CD1c-positive myeloid dendritic cell (primary cell): ENCODE measurements at regions not wholly inside any gene's neighbourhood (a gene's known extent, or its start where the extent isn't known, plus 50 kb on each side); places are given as distances from the start of the nearest gene placed in this dataset.

Source experiments
- DNase-seq: peaks from one replicate; pipeline ENCODE4 v3.0.0-alpha.2; 2016; ENCODE audit errors: extremely low spot score

DNA sequence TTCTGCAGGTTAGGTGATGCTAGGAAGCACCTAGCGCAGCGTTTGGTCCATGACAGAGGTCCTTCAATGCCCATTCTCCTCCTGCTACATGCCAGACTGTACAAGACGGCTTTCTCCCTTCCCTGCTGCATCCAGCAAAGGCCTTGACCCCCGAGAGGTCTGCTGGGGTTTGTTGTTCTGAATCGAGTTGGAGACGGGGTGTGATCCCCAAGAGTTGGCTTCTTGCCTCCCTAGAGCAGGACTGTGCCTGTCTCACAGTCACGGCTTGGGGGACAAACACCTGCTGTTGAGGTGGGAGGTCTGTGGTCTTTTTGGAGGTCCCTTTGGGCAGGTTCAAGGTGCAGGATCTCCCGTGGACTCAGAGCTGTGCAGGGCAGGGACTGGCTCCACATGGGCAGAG lies 352.3 kb upstream of the B3GAT1 start:
- DNase-seq = no peak

DNA sequence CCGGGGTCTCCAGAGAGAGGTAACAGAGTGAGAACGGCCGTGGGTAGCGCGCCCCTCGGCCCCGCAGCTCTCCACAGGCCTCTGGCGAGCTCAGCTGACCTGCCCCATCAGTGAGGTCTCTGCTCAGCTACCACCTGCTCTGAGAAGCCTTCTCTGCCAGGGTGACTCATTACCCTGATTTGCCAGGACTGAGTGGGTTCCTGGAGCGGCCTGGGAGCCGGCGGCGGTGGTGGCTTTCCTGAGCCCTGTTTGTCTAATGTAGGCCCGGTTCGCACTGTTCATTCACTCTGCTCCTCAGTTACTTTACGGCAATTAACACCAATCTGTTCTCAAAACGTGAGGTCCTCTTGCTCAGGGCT lies 351.0 kb upstream of the B3GAT1 start:
- no peak for DNase-seq

DNA sequence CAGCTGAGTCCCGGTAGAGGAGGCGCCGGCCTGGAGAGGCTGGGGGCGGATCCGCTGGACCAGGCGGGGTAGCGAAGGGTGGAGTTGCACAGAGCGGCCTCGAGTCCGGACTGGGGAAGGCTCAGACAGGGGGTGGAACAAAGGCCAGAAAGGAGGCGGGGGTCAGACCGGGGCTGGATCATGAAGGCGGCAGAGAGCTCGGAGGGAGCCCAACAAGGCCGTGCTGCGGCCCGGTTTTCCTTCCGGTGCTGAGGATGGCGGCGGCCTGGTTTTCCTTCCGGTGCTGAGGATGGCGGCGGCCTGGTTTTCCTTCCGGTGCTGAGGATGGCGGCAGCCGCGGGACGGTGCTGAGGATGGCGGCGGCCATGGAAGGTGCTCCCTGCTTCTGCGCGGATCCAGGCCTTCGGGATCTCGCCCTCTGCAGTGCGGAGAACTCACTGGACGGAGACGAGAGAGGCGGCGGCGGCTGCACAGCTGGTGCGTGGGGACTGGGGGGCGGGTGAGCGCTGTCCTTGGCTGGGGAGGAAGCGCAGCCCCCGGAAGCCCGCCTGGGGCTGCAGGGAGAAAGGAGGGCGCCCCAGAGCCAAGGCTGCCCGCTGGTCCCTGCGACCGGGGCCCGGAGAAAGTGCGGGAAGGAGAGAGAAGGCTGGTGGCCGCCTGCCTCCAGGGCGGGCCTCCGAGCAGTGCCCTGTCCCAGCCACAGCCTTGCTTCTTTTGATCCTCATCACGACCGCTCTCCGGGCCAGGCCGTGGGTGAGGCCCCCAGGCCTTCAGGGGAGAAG lies 350.4 kb upstream of the B3GAT1 start:
- DNase-seq = no peak

DNA sequence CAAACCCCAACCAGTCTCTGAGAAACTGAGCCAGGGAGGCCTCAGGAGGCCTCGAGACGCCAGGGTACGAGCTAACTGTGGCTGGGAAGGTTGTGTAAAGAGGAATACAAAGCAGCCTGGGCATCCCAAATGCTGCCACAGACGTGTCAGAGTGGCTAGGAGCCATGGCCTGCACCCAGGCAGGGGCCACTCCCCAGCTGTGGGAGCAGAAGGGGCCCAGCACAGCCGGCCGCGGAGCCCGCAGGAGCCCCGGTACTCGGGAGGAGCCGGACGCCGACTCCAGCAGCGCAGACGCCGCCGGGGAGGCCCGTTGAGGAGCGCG lies 349.8 kb upstream of the B3GAT1 start:
- no peak for DNase-seq

DNA sequence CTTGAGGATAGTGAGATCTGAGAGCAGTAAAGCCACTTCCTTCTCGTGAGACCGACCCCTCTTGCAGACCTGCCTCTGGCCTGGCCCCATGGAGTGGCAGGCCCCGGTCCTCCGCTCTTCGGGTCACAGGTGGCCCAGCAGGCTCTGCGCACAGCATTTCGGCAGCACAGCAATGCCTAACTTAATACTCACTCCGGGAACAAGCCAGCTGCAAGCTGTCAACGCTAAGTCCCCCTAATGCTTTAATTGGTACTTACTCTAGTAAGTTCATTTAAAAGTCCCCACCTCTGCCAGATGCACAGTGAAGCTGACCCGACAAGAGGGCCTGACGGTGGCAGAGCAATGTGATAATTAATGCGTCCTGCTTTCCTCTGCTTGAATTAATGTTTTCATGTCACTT lies 349.3 kb upstream of the B3GAT1 start:
- no peak for DNase-seq

DNA sequence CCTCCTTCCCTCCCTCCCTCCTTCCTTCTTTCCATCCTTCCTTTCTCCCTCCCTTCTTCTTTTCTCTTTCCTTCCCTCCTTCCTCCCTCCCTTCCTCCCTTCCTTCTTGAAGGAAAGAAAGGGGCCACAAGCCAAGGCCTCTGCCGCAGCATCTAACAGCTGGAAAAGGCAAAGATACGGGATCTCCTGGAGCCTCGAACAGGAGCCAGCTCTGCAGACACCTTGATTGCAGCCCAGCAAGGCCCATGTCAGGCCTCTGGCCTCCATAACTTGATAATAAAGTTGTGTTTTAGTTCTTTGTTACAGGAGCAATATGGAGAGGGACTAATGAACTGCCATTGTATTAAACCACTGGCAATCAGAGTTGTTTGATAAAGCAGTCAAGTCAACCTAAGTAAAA lies 348.9 kb upstream of the B3GAT1 start:
- DNase-seq = no peak

DNA sequence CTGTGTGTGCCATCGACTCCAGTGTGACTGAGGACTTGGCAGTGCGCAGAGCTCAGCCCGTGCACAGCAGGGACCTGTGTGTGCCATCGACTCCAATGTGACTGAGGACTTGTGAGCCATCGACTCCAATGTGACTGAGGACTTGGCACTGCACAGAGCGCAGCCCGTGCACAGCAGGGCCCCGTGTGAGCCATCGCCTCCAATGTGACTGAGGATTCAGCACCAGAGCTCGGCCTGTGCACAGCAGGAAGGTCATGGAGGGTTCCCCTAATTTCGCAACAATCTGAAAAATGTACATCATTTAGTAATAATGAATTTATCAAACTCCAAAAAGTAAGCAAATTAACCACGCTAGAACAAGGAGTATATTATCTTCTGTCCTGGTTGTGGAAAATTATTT lies 348.3 kb upstream of the B3GAT1 start:
- no peak for DNase-seq

DNA sequence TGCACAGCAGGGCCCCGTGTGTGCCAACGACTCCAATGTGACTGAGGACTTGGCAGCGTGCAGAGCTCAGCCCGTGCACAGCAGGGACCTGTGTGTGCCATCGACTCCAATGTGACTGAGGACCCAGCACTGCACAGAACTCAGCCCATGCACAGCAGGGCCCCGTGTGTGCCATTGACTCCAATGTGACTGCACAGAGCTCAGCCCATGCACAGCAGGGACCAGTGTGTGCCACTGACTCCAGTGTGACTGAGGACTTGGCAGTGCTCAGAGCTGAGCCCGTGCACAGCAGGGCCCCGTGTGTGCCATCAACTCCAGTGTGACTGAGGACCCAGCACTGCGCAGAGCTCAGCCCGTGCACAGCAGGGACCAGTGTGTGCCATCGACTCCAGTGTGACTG lies 347.8 kb upstream of the B3GAT1 start:
- no peak for DNase-seq

DNA sequence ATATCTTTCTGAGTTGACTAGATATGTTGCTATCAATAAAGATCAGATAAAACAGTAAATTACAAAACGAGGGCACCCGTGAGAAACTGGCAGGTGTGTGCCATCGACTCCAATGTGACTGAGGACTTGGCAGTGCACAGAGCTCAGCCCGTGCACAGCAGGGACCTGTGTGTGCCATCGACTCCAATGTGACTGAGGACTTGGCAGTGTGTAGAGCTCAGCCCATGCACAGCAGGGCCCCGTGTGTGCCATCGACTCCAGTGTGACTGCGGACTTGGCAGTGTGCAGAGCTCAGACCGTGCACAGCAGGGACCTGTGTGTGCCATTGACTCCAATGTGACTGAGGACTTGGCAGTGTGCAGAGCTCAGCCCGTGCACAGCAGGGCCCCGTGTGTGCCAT lies 347.2 kb upstream of the B3GAT1 start:
- DNase-seq = no peak

DNA sequence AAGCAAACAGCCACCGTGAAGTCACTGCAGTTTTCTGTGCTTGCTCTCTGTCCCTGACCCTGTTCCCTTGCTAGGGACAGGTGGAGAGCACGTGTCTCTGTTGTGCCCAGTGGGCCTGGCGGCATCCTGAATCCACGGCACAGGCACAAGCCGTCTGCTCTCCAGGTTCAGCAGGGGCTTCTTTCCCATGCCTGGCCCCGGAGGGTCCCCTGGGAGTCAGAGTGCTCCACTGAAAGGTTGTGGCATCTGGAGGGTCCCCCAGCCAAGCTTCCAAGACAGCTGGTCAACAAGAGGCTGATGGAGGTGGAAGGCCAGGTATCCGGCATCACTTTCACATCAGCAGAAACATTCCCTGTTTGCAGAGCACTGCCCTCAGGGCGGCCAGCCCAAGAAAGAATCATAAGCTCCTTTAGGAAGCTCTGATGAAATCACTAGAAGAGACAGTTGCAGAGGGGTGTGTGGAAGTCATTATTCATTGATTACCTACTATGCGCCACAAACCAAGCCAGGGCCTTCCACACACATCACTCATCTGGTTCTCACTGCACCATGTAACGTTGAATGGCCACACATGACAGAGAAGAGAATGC lies 346.4 kb upstream of the B3GAT1 start:
- no peak for DNase-seq

DNA sequence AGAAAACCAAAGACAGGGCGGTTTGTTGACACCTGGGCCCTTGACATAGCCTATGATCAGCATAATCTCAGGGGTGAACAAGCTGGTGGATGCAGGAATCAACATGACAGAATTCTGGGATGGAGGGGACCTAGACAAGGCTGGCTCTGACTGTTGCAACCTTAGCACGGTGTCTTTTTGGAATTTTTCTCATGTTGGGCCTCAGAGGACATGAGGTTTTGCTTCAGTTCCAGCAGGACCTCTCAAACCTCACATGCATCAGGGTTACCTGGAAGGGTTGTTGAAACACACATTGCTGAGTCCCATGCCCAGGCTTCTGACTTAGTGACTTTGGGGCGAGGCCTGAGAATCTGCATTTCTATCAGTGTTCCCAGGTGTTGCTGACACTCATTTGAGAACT lies 345.6 kb upstream of the B3GAT1 start:
- no peak for DNase-seq

DNA sequence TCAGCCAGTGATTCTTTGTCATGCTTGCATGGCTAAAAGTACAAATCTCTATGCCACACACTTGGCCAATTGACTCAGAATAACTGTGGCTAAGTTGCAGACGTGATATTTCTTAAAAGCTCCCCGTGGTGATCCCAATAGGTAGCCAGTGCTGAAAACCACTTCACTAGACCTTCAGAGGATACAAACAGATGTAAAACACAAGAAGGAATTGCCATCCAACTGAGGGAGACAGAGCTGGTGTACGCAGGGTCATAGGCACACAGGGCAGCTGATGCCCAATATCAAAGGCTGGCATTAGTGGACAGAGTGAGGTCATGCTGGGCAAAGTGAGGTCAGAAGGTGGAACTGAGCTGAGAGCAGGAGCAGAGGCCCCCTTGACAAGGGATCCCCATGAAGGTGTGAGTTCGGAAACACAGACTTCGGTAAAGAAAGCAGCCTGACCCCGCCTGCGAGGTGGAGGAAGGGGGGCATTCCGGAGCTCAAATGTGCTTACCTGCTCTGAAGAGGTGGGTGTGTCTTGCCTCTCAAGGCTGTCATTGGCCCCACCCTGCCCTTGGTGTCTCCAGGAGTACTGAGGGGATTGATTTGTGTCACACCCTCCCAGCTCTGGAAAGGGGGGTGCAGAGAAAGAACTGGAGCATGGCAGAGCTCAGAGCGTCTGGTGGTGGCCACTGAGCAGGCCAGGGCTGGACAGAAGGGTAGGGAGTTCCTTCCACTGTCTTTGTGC lies 344.9 kb upstream of the B3GAT1 start:
- DNase-seq = no peak

DNA sequence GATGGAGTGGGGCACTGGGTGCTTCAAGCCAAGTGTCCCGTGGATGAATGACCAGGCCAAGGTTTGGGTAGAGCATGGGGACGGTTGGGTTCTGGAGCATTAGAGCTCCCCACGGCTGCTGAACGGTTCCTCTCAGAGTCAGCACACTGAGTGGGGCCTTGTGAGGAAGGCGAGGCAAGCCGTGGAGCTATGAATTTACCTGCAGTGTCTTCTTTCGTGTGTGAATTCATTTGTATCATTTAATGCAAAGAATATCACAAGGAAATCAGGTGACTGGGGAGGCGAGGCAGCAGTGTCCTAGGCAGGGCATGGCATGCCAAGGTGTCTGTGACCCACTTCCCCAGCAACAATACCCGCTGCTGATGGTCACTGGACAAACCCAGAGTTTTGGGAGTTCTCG lies 343.5 kb upstream of the B3GAT1 start:
- DNase-seq = no peak

DNA sequence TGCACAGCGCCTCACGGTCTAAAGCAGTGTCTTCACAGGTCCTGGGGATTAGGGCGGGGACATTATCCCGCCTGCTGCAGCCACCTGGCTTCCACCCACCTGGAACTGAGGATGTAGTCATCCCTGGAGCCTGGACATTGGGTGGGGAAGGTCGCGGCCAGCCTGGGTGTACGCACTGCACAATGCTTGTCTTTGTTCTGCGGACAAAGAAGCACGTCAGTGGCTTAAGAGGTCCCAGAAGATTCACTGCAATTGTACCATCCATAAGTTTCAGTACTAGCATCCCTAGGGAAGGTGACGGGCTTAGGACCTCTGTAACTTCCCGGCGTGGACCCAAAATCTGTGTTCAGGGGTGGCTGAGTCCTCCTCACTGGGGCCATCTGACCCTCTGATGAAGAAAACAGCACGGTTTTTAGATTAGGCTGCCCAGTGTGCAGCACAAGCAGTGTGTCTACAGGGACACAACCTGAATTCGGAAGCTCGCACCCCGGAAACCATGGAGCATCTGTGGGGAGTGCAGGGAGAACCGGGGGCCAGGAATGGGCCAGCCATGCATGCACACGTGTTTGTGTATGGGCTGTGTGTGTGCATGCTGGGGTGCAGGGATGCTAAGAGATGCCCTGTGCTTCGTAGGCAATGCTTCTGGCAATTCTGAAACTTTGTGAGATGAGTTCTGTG lies 342.6 kb upstream of the B3GAT1 start:
- no peak for DNase-seq

DNA sequence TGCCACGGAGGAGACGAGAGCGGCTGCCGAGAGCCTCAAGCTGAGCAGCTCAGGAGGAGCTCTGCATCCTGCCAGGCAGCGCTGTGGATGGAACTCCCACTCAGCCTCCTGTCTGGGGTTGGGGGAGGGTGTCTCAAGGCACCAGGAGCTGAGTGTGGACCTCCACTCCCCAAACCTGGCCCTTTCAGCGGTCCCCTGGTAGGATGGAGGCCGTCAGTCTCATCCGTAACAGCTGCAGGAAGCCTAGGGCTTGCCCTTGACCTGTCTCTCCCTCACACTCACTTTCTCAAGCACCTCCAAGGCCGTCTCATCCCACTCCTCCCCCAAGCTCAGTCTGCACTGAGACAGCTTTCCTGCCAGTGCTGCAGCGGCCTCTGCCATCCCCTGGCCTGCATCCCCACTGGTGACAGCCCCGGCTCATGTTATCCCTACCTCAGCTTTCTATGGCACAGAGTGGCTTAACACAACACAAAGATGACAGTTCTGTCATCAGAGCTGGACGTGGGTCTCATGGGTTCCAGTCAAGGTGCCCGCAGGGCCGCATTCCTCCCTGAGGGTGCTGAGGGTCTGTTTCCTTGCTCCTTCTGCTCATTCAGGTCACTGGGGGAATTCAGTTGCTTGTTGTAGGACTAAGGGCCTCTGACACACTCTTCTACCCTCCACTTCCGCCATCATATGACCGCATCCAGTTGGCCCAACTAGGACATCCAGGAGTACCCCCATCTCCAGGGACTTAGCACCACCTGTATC lies 341.9 kb upstream of the B3GAT1 start:
- DNase-seq = no peak

DNA sequence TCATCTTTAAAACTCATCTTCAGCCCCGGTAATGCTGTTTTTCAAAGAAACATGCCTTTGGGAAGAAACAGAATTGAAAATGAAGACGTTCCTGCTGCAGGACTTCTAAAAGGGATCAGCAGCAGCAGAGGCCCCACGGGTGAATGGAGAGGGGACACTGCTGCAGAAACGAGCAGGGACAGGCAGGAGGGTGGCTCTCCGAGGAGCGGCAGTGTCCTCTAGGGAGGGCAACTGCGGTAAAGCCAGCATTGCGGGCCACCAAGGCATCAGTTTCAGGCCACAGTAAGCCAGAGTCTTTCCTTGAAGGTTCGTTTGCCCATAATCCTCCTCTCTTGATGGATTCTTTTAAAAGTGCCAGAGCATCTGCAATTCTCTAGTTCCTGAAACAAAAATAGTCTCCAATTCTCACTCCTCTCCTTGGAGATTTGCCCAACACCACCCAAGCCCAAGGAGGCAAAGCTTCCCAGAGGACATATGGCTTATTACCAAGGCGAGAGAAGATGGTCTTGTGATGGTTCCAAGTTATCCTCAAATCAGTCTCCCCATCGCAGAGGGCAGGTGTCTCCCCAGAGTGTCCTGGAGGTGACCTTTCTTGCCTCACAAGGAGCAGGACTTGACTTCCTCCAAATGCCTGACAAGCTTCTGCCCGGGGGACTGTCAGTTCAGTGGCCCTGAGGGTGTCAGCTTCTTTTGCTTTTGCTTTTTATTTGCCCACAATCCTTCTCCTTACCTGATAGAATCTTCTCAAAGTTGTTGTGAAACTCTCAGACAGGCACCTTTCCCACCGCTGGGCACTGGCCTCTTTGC lies 341.1 kb upstream of the B3GAT1 start:
- DNase-seq = no peak

DNA sequence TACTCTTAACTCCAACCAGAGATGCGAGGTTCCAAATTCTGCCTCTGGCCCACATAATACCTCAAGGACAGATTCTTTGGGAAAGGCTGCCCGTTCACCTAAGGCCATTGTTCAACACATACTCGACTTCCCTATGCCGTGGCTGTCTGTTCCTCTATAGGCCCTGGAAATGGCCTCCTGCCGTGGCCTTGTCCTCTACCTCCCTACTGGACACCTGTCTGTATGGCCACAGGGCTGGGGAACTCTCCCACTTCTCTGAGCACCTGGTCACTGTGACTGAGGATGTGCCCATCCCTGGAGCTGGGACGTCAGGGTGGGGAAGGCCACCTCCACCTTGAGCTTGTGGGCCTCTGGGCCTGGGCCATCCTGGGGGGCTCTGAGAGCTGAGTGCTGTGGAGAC lies 340.5 kb upstream of the B3GAT1 start:
- DNase-seq = no peak

DNA sequence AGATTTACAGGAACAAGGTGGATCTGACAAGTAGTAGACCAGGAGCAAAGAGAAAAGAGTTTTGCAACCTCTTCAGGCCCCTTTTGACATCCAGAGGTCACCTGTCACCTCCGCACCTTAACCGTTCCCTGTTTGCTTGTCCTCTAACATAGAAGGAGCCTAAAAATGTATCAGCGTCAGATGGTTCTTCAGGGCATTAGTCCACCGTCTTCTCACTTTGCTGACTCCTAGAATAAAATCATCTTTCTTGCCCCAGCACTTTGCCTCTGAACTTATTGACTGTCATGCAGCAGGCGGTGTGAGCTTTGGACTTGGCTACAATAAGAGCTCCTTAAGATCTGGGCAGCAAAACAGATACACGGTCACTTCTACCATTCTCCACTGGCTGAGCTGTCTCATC lies 339.7 kb upstream of the B3GAT1 start:
- DNase-seq = no peak

DNA sequence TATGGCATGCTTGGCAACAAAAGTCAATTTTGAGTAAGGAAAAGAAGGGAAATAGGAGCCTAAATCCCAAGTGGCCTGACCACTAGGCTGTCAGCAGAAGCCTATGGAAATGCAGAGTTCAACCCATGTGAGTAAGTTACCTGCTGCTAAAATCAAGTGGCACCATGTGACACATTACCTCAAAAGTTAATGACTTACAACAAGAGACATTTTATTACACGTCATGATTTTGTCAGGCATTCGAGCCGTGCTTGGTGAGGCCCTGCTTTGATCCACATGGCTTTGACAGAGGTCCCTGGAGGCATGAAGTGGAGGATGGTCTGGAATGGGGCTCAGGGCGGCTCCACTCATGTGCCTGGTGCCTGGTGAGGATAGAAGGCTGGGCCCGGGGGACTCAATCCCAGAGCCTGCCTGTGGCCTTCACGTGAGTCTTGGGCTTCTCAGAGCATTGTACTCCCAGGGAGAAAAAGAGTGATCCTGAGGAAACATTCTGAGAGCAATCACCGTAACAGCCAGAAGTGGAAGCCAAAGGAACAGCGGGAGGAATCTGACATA lies 339.1 kb upstream of the B3GAT1 start:
- no peak for DNase-seq

DNA sequence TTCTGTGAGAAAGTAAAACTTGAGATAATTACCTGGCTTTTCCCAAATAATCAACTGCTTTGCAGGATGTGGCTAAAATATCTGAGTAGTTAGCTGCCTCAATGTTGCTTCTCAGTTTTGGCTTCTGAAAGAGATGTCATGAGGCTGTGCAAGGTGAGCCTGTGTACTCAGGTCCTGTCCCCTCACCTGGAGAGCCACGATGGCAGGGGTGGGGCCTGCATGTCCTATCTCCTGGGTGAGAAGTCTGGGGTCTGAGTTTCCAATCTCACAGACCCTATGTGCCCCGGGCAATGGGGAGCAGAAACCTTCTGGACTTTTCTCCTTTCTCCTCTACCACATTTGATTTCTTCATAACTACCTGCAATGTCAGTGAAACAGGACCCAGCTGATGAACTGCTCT lies 338.6 kb upstream of the B3GAT1 start:
- no peak for DNase-seq
